Stomach (tissue), 8 donors: ENCODE measurements at regions not wholly inside any gene's neighbourhood (a gene's known extent, or its start where the extent isn't known, plus 50 kb on each side); places are given as distances from the start of the nearest gene placed in this dataset.

Experiments
- DNase-seq, 2 donors: peaks; one replicate each; pipeline versions ENCODE4 v3.0.0 to v3.0.0-alpha.2; 2013 to 2019
- H3K27ac ChIP-seq, 5 donors: fragments of 200-600 bp in 4 of 5; sonication (generic) in 4 of 5; one replicate each; pipeline ENCODE4 v1.5.1; 2013 to 2019; ENCODE audit warnings: mild to moderate bottlenecking in 1 of 5, moderate library complexity in 1 of 5
- H3K27me3 ChIP-seq, 3 donors: fragments of 200-600 bp; sonication (generic); one replicate each; pipeline ENCODE4 v1.5.1; 2017 to 2019; ENCODE audit warnings: mixed run types in 1 of 3
- H3K36me3 ChIP-seq, 4 donors: fragments of 200-600 bp; sonication (generic); 1 replicate in 3 of 4; 2 replicates in 1 of 4; pipeline ENCODE4 v1.5.1; 2016 to 2019
- H3K4me1 ChIP-seq, 4 donors: fragments of 200-600 bp; sonication (generic); one replicate each; pipeline ENCODE4 v1.5.1; 2016 to 2019
- H3K4me3 ChIP-seq, 4 donors: fragments of 200-600 bp; sonication (generic) in 3 of 4; one replicate each; pipeline ENCODE4 v1.5.1; 2016 to 2019; ENCODE audit warnings: mild to moderate bottlenecking in 1 of 4
- H3K9me3 ChIP-seq, 4 donors: fragments of 200-600 bp; sonication (generic); one replicate each; pipeline ENCODE4 v1.5.1; 2016 to 2019
- CTCF ChIP-seq, 7 experiments: fragments of 450-650 bp in 4 of 7; fragments of 200-600 bp in 3 of 7; sonication (generic) in 3 of 7; IDR thresholded peaks; one replicate each; pipeline ENCODE4 v1.5.1; 2016 to 2019; ENCODE audit warnings: antibody characterized with exemption in 7 of 7, control low read depth in 2 of 7, mild to moderate bottlenecking in 1 of 7
- EP300 ChIP-seq: sonication (generic); formaldehyde crosslinking; IDR thresholded peaks from one replicate; pipeline ENCODE4 v1.6.1; 2017; ENCODE audit warnings: antibody characterized with exemption
- POLR2A ChIP-seq, 4 donors: fragments of 450-650 bp; IDR thresholded peaks; one replicate each; pipeline ENCODE4 v1.6.1; 2016; ENCODE audit warnings: antibody characterized with exemption in 4 of 4, control low read depth in 2 of 4, mild to moderate bottlenecking in 1 of 4, moderate library complexity in 1 of 4
- POLR2AphosphoS5 ChIP-seq, 3 donors: sonication (generic); formaldehyde crosslinking; IDR thresholded peaks; one replicate each; pipeline ENCODE4 v1.6.1; 2016; ENCODE audit warnings: antibody characterized with exemption in 3 of 3
- WGBS, 5 donors: extraction: QIAGEN DNeasy Blood & Tissue Kit in 3 of 5; methylation state at CpG; one replicate each; pipeline versions ENCODE4 v1.1.5 to v1.1.7; 2013 to 2018; 5-methylcytosine and 5-hydroxymethylcytosine counted together
- intact Hi-C: fragments of 100-400 bp; cut with DNase I; formaldehyde crosslinking; loops from one replicate; pipeline ENCODE4 v1.15.1; 2023; ENCODE audit warnings: low total_unique reads
- donor health status: healthy with polysubstance abuse.
- donor health status: Bipolar disorder and iron deficiency.
- donor health status: healthy.

GRCh38 chr10:8278099-8278498, 223.6 kb downstream of the GATA3 start:
- no peak for DNase-seq
- Histone ChIP-seq H3K36me3 (no peaks in the 10 kb centered on the region), H3K9me3 (no peaks in the 10 kb centered on the region), H3K27me3 (no peaks in the 10 kb centered on the region), H3K4me3 (no peak overlapping the region), H3K27ac (no peak overlapping the region), H3K4me1 (no peaks in the 10 kb centered on the region)
- intact Hi-C loops, result no loop called here
- 79 to 86% (median 82%) methylated on average over 4 of the region's 4 CpGs for WGBS, 5 donors
- no peak for TF ChIP-seq POLR2A (IDR thresholded peaks at IDR 0.05)
- TF ChIP-seq EP300, result no peak
- TF ChIP-seq POLR2AphosphoS5 (IDR thresholded peaks at IDR 0.05), result no peak
- no peak for TF ChIP-seq CTCF (IDR thresholded peaks at IDR 0.05)

DNA sequence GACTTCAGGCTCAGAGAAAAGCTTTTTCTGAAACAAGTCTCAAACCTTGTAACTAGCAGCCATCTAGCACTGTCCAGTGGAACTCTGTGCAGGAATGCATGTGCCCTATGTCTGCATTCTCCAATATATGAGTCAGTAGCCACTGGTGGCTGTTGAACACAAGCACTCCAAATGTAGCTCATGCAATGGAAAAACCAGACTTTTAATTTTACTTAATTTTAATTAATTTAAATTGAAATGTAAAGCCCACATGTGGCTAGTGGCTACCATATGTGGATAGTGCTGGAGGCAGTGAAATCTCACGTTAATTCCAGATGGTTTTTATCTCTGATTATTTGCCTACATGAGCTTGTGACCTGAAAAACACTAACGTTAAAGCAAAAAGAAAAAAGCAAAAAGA, 225.1 kb downstream of the GATA3 start:
- Histone ChIP-seq H3K27ac (no peak overlapping the region), H3K4me3 (no peak overlapping the region), H3K27me3 (no peaks in the 10 kb centered on the region), H3K4me1 (no peaks in the 10 kb centered on the region), H3K9me3 (no peaks in the 10 kb centered on the region), H3K36me3 (no peaks in the 10 kb centered on the region)
- DNase-seq, result no peak
- intact Hi-C loops, result no loop called here
- TF ChIP-seq POLR2AphosphoS5 (IDR thresholded peaks at IDR 0.05) (no peak), EP300 (no peak), POLR2A (IDR thresholded peaks at IDR 0.05) (no peak), CTCF (IDR thresholded peaks at IDR 0.05) (no peak)
- 41 to 54% (median 47%) methylated on average over 2 of the region's 2 CpGs for WGBS, 5 donors

DNA sequence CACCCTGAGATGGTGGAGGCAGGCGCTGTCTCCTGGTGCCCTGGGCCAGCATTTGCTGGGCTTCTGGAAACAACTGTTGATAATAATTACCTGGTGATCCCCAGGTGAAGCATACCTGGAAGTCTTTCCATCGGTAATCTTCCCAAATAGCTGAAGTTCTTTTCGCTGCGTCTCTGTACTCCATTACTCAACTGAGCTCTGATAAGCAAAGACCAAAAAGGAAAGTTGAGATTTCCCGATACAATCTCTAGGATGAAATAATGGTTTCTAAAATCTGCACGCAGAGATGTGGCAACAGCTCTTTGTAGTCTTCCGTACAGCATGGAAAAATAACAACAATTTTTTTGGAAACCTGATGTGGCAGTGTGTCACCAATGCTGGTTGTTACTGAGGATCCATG, 226.5 kb downstream of the GATA3 start:
- Histone ChIP-seq H3K4me3 (no peak overlapping the region), H3K27ac (no peak overlapping the region), H3K9me3 (no peaks in the 10 kb centered on the region), H3K27me3 (no peaks in the 10 kb centered on the region), H3K4me1 (no peaks in the 10 kb centered on the region), H3K36me3 (no peaks in the 10 kb centered on the region)
- 88 to 96% (median 91%) methylated on average over 7 of the region's 7 CpGs for WGBS, 5 donors
- intact Hi-C loops, result no loop called here
- TF ChIP-seq POLR2A (IDR thresholded peaks at IDR 0.05) (no peak), POLR2AphosphoS5 (IDR thresholded peaks at IDR 0.05) (no peak), CTCF (IDR thresholded peaks at IDR 0.05) (no peak), EP300 (no peak)
- no peak for DNase-seq

DNA sequence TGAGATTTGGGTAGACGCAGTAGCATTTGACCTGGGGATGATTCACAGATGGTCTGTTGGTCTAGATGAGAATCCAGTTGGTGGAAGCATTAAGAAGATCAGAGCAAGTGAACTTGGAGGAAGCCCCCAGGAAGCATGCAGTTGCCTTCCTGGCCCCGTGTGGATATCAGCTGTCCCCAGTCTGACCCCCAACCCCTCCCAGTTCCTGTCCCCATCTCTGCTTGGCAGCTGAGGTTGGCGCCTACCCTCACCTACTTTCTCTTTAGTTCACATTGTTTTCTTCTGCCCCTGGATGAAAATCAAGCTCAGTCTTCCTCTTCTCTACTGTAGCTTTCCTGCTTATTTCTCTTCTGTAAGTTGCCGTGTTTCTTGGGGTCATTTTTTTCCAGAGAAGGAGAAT, 227.9 kb downstream of the GATA3 start:
- no peaks in the 10 kb centered on the region for H3K27me3 ChIP-seq
- WGBS, 5 donors, result 62 to 66% (median 63%) methylated on average over 4 of the region's 4 CpGs
- H3K36me3 ChIP-seq, result no peaks in the 10 kb centered on the region
- H3K9me3 ChIP-seq, result no peaks in the 10 kb centered on the region
- intact Hi-C loops, result no loop called here
- no peaks in the 10 kb centered on the region for H3K4me1 ChIP-seq
- TF ChIP-seq EP300 (no peak), POLR2A (IDR thresholded peaks at IDR 0.05) (no peak), POLR2AphosphoS5 (IDR thresholded peaks at IDR 0.05) (no peak), CTCF (IDR thresholded peaks at IDR 0.05) (no peak)
- no peak overlapping the region for H3K27ac ChIP-seq
- DNase-seq, result no peak
- no peak overlapping the region for H3K4me3 ChIP-seq
